MM.1S (cell line): ENCODE measurements at regions not wholly inside any gene's neighbourhood (a gene's known extent, or its start where the extent isn't known, plus 50 kb on each side); places are given as distances from the start of the nearest gene placed in this dataset.

Source experiments
- DNase-seq: peaks from one replicate; pipeline ENCODE4 v3.0.0-alpha.2; 2015
- H2AFZ ChIP-seq: fragments of 300-600 bp; sonication (generic); 2 replicates; pipeline ENCODE4 v1.6.0; 2016; ENCODE audit warnings: antibody characterized with exemption, low read length
- H3F3A ChIP-seq: fragments of 300-600 bp; sonication (generic); 2 replicates; pipeline ENCODE4 v1.6.1; 2016; ENCODE audit warnings: mild to moderate bottlenecking, antibody characterized with exemption, low read length, moderate library complexity, mixed read lengths; ENCODE audit not compliant: insufficient read depth
- H3K27ac ChIP-seq: fragments of 300-600 bp; sonication (generic); 2 replicates; pipeline ENCODE4 v1.5.1; 2016; ENCODE audit warnings: mild to moderate bottlenecking, low read length
- H3K27me3 ChIP-seq: fragments of 300-600 bp; sonication (generic); replicated peaks from 2 replicates; pipeline ENCODE4 v1.6.0; 2016; ENCODE audit warnings: low read length; ENCODE audit not compliant: insufficient read depth
- H3K36me3 ChIP-seq: fragments of 300-600 bp; sonication (generic); replicated peaks from 2 replicates; pipeline ENCODE4 v1.6.1; 2016; ENCODE audit warnings: mild to moderate bottlenecking, low read length, mixed read lengths; ENCODE audit not compliant: insufficient read depth
- H3K4me1 ChIP-seq: fragments of 300-600 bp; sonication (generic); 2 replicates; pipeline ENCODE4 v1.6.1; 2016; ENCODE audit warnings: low read length, mixed read lengths
- H3K4me2 ChIP-seq: fragments of 300-600 bp; sonication (generic); 2 replicates; pipeline ENCODE4 v1.6.0; 2016; ENCODE audit warnings: low read depth, low read length
- H3K4me3 ChIP-seq: fragments of 300-600 bp; sonication (generic); 2 replicates; pipeline ENCODE4 v1.5.1; 2016; ENCODE audit warnings: low read length, mixed read lengths
- H3K79me2 ChIP-seq: fragments of 300-600 bp; sonication (generic); 2 replicates; pipeline ENCODE4 v1.6.1; 2016; ENCODE audit warnings: mixed run types, low read length, mixed read lengths
- H3K9ac ChIP-seq: fragments of 300-600 bp; sonication (generic); 2 replicates; pipeline ENCODE4 v1.6.1; 2016; ENCODE audit warnings: low read length, mixed read lengths
- H3K9me2 ChIP-seq: fragments of 300-600 bp; sonication (generic); replicated peaks from 2 replicates; pipeline ENCODE4 v1.6.1; 2016; ENCODE audit warnings: mild to moderate bottlenecking, low read length, mixed read lengths; ENCODE audit not compliant: insufficient read depth
- H3K9me3 ChIP-seq: fragments of 300-600 bp; sonication (generic); replicated peaks from 2 replicates; pipeline ENCODE4 v1.6.1; 2016; ENCODE audit warnings: mild to moderate bottlenecking, low read length, mixed read lengths; ENCODE audit not compliant: insufficient read depth
- H4K20me1 ChIP-seq: fragments of 300-600 bp; sonication (generic); 2 replicates; pipeline ENCODE4 v1.6.1; 2016; ENCODE audit warnings: mild to moderate bottlenecking, low read length, moderate library complexity, mixed read lengths; ENCODE audit not compliant: insufficient read depth
- EZH2 ChIP-seq: fragments of 300-600 bp; sonication (generic); optimal IDR thresholded peaks from 2 replicates; pipeline ENCODE3; 2017; ENCODE audit warnings: low read depth, mild to moderate bottlenecking, antibody characterized with exemption, low read length, mixed read lengths
- EZH2phosphoT487 ChIP-seq: fragments of 300-600 bp; sonication (generic); IDR thresholded peaks from 2 replicates; pipeline ENCODE4 v1.6.1; 2018; ENCODE audit warnings: antibody characterized with exemption, low read length
- TF ChIP-seq, protein P1 (sequence below): fragments of 300-600 bp; sonication (generic); IDR thresholded peaks from 2 replicates; pipeline ENCODE4 v1.5.1; 2016; ENCODE audit warnings: antibody characterized with exemption, low read length, mixed read lengths

DNA sequence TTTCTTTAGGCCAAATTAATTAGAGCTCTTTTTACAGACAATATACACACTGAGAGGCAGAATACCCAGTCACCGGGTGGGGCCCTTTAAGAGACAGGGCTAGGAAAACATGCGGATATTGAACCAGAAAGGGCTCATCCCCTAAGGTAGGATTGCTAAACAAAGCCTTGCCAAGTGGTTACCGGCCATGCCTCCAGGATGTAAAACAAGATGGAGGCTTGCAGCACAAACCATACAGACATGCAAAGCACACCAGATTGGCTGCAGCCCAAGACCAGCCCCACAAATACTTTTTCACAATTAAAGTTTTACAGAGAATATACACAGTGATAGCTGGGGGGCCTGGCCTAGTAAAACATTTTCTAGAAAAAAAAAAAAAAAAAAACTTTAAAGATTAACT is 210.0 kb downstream of the KLHL4 start:
- H3K27me3 ChIP-seq, result no peaks in the 10 kb centered on the region
- H3K9me2 ChIP-seq, result no peaks in the 10 kb centered on the region
- TF ChIP-seq EZH2phosphoT487 (no peak), EZH2 (no peak)
- TF ChIP-seq, protein P1, sequence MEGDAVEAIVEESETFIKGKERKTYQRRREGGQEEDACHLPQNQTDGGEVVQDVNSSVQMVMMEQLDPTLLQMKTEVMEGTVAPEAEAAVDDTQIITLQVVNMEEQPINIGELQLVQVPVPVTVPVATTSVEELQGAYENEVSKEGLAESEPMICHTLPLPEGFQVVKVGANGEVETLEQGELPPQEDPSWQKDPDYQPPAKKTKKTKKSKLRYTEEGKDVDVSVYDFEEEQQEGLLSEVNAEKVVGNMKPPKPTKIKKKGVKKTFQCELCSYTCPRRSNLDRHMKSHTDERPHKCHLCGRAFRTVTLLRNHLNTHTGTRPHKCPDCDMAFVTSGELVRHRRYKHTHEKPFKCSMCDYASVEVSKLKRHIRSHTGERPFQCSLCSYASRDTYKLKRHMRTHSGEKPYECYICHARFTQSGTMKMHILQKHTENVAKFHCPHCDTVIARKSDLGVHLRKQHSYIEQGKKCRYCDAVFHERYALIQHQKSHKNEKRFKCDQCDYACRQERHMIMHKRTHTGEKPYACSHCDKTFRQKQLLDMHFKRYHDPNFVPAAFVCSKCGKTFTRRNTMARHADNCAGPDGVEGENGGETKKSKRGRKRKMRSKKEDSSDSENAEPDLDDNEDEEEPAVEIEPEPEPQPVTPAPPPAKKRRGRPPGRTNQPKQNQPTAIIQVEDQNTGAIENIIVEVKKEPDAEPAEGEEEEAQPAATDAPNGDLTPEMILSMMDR, result no peak
- no peaks in the 10 kb centered on the region for H3K9me3 ChIP-seq
- DNase-seq, result no peak
- no peaks in the 10 kb centered on the region for H3F3A ChIP-seq
- H3K36me3 ChIP-seq, result no peaks in the 10 kb centered on the region
- H4K20me1 ChIP-seq, result no peaks in the 10 kb centered on the region
- H3K27ac ChIP-seq, result no peak overlapping the region
- no peaks in the 10 kb centered on the region for H3K4me1 ChIP-seq
- no peak overlapping the region for H3K4me3 ChIP-seq
- no peak overlapping the region for H3K9ac ChIP-seq
- H3K79me2 ChIP-seq, result no peaks in the 10 kb centered on the region
- H2AFZ ChIP-seq, result no peak overlapping the region
- H3K4me2 ChIP-seq, result no peak overlapping the region

DNA sequence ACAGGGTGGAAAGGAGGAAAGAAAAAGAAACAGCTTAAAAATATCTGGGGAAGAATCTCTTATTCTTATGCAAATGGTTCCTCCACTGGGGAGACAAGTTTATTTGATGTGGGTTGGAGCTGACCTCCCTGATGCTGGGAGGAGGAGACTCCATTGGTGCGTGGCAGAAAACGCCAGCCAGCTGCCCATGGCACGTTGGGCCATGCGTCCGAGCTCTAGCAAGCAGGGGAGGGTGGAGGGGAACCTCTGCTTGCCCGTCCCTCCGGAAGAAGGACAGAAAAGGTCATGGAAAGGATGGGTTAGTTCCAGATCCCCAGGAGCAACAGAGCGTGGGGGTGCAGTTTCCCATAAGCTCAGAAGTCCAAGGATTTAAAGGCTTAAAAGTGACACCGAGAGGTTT is 210.4 kb downstream of the KLHL4 start:
- Histone ChIP-seq H3K4me3 (no peak overlapping the region), H3K9me2 (no peaks in the 10 kb centered on the region), H3K9ac (no peak overlapping the region), H3K4me2 (no peak overlapping the region), H3K9me3 (no peaks in the 10 kb centered on the region), H2AFZ (no peak overlapping the region), H3K27me3 (no peaks in the 10 kb centered on the region), H3K36me3 (no peaks in the 10 kb centered on the region), H3K27ac (no peak overlapping the region), H3F3A (no peaks in the 10 kb centered on the region), H4K20me1 (no peaks in the 10 kb centered on the region), H3K79me2 (no peaks in the 10 kb centered on the region), H3K4me1 (no peaks in the 10 kb centered on the region)
- TF ChIP-seq, protein P1, result no peak
- TF ChIP-seq EZH2, result no peak
- no peak for TF ChIP-seq EZH2phosphoT487
- no peak for DNase-seq

DNA sequence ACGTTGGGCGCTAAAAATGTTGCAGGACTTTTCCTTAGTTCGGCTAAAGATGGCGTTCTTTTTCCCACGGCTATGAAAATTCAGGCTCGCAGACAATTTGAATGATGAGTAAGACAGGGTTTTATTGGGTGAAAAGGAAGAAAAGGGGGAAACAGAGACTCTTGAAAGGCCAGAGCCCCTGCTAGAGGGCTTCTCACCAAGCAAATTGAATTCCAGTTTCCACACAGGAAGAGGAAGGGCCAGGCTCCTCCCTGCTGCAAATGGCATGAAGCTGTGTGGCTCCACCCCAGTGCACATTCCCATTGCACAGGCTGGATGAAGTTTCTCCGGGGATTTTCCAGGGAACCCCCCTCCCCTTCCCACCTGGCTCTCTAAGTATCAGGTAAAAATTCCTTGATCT is 210.9 kb downstream of the KLHL4 start:
- no peak overlapping the region for H3K4me2 ChIP-seq
- H4K20me1 ChIP-seq, result no peaks in the 10 kb centered on the region
- DNase-seq, result no peak
- no peaks in the 10 kb centered on the region for H3K79me2 ChIP-seq
- H3K4me1 ChIP-seq, result no peaks in the 10 kb centered on the region
- H3K9me3 ChIP-seq, result no peaks in the 10 kb centered on the region
- TF ChIP-seq EZH2phosphoT487 (no peak), EZH2 (no peak)
- TF ChIP-seq, protein P1, result no peak
- H3K27me3 ChIP-seq, result no peaks in the 10 kb centered on the region
- H2AFZ ChIP-seq, result no peak overlapping the region
- no peak overlapping the region for H3K9ac ChIP-seq
- no peak overlapping the region for H3K4me3 ChIP-seq
- no peak overlapping the region for H3K27ac ChIP-seq
- no peaks in the 10 kb centered on the region for H3K36me3 ChIP-seq
- no peaks in the 10 kb centered on the region for H3F3A ChIP-seq
- H3K9me2 ChIP-seq, result no peaks in the 10 kb centered on the region
